HCT116 (cell line): ENCODE measurements at regions not wholly inside any gene's neighbourhood (a gene's known extent, or its start where the extent isn't known, plus 50 kb on each side); places are given as distances from the start of the nearest gene placed in this dataset.

Source experiments
- ATAC-seq: fragments of 200-7000 bp; cut with Tn5 transposase; 2 replicates; pipeline ENCODE4 v1.9.1; 2020; ENCODE audit warnings: mild to moderate bottlenecking, moderate library complexity
- BruUV-seq: library from RNA; stranded (reverse); fragments of 400-500 nt; replicated peaks from 2 replicates; lab custom pipeline; 2021; lab: Mats Ljungman, UMichigan
- CTCF ChIA-PET: fragments of 300-600 bp; sonication (Branson Sonifier 250); formaldehyde crosslinking; loops from one replicate; lab custom pipeline; 2021; ENCODE audit warnings: antibody characterized with exemption; lab: Charles Lee
- POLR2A ChIA-PET: fragments of 300-600, 350-600 bp; sonication (Branson Sonifier 250); formaldehyde crosslinking; loops from one replicate; lab custom pipeline; 2021; ENCODE audit warnings: antibody characterized with exemption; lab: Charles Lee
- RAD21 ChIA-PET, 2 experiments: fragments of 300-600 bp; sonication (Branson Sonifier 250); formaldehyde crosslinking; loops; one replicate each; lab custom pipeline; 2023; ENCODE audit warnings: low total read pairs in 2 of 2; ENCODE audit not compliant: uncharacterized antibody in 2 of 2, unreplicated experiment in 2 of 2, low non-redundant PET in 1 of 2; lab: Charles Lee
- DNase-seq: peaks from one replicate; pipeline ENCODE4 v3.0.0-alpha.2; 2010; ENCODE audit warnings: low read depth, low spot score
- H2AFZ ChIP-seq: fragments of 200-600 bp; shearing (Covaris generic), sonication (generic); 2 replicates; pipeline ENCODE4 v1.6.1; 2017; ENCODE audit warnings: low read depth, mixed run types, mixed read lengths, antibody characterized with exemption, low read length; ENCODE audit not compliant: poor library complexity, severe bottlenecking
- H3K27ac ChIP-seq: 2 replicates; pipeline ENCODE4 v1.5.1; 2012; ENCODE audit warnings: low read depth, low read length
- H3K27me3 ChIP-seq: fragments of 200-600 bp; sonication (generic); 2 replicates; pipeline ENCODE4 v1.6.1; 2016; ENCODE audit warnings: mixed run types, low read length, mixed read lengths; ENCODE audit not compliant: insufficient read depth
- H3K36me3 ChIP-seq, 2 experiments: fragments of 200-500 bp in 1 of 2; fragments of 200-600 bp in 1 of 2; sonication (Bioruptor generic) in 1 of 2; sonication (generic) in 1 of 2; 2 replicates each; pipeline versions ENCODE4 v1.5.1 to v1.6.1; 2014 to 2016; ENCODE audit warnings: low read length in 2 of 2, inconsistent platforms in 1 of 2, mixed read lengths in 1 of 2, mixed run types in 1 of 2; ENCODE audit not compliant: insufficient read depth in 2 of 2, control insufficient read depth in 1 of 2
- H3K4me1 ChIP-seq, 2 experiments: fragments of 200-600 bp in 1 of 2; sonication (generic) in 1 of 2; 2 replicates each; pipeline versions ENCODE4 v1.5.1 to v1.6.1; 2012 to 2017; ENCODE audit warnings: low read length in 2 of 2, inconsistent platforms in 1 of 2, mild to moderate bottlenecking in 1 of 2, mixed read lengths in 1 of 2, mixed run types in 1 of 2, moderate library complexity in 1 of 2; ENCODE audit not compliant: insufficient read depth in 2 of 2, control insufficient read depth in 1 of 2
- H3K4me2 ChIP-seq: fragments of 200-600 bp; sonication (generic); 2 replicates; pipeline ENCODE4 v1.6.1; 2017; ENCODE audit warnings: mixed run types, low read length, mixed read lengths
- H3K4me3 ChIP-seq, 2 experiments: fragments of 200-600 bp in 1 of 2; sonication (generic) in 1 of 2; replicated peaks in 1 of 2; 2 replicates each; pipeline ENCODE4 v1.5.1; 2011 to 2016; ENCODE audit warnings: low read length in 2 of 2, control low read depth in 1 of 2, low read depth in 1 of 2, mild to moderate bottlenecking in 1 of 2, mixed read lengths in 1 of 2, mixed run types in 1 of 2
- H3K79me2 ChIP-seq: fragments of 200-600 bp; sonication (generic); 2 replicates; pipeline ENCODE4 v1.6.1; 2017; ENCODE audit warnings: mild to moderate bottlenecking, mixed run types, low read length, moderate library complexity, mixed read lengths; ENCODE audit not compliant: insufficient read depth
- H3K9ac ChIP-seq: fragments of 200-600 bp; sonication (generic); 2 replicates; pipeline ENCODE4 v1.6.1; 2016; ENCODE audit warnings: low read length, mixed read lengths
- H3K9me2 ChIP-seq: fragments of 200-600 bp; sonication (generic), shearing (Covaris generic); 2 replicates; pipeline ENCODE4 v1.6.1; 2017; ENCODE audit warnings: mixed run types, mild to moderate bottlenecking, moderate library complexity; ENCODE audit not compliant: insufficient read depth
- H3K9me3 ChIP-seq, 2 experiments: fragments of 200-500 bp in 1 of 2; fragments of 200-600 bp in 1 of 2; sonication (Bioruptor generic) in 1 of 2; sonication (generic) in 1 of 2; 2 replicates each; pipeline ENCODE4 v1.6.1; 2014 to 2017; ENCODE audit warnings: low read length in 2 of 2, mixed read lengths in 2 of 2, inconsistent platforms in 1 of 2, low read depth in 1 of 2, mild to moderate bottlenecking in 1 of 2, mixed run types in 1 of 2, moderate library complexity in 1 of 2; ENCODE audit not compliant: control insufficient read depth in 1 of 2, insufficient read depth in 1 of 2
- H4K20me1 ChIP-seq: fragments of 200-600 bp; sonication (generic), shearing (Covaris generic); 2 replicates; pipeline ENCODE4 v1.6.1; 2017; ENCODE audit warnings: mixed run types, mild to moderate bottlenecking, moderate library complexity; ENCODE audit not compliant: insufficient read depth
- CBX3 ChIP-seq: IDR thresholded peaks from 2 replicates; pipeline ENCODE4 v1.6.1; 2012; ENCODE audit warnings: low read depth
- CEBPB ChIP-seq: IDR thresholded peaks from 2 replicates; pipeline ENCODE4 v1.6.1; 2012; ENCODE audit warnings: low read depth
- ELF1 ChIP-seq: IDR thresholded peaks from 2 replicates; pipeline ENCODE4 v1.6.1; 2012; ENCODE audit warnings: low read depth, borderline replicate concordance
- EZH2phosphoT487 ChIP-seq: fragments of 200-600 bp; IDR thresholded peaks from 2 replicates; pipeline ENCODE4 v1.6.1; 2018; ENCODE audit warnings: antibody characterized with exemption, borderline replicate concordance
- POLR2AphosphoS5 ChIP-seq: IDR thresholded peaks from 2 replicates; pipeline ENCODE4 v1.6.1; 2011; ENCODE audit warnings: mild to moderate bottlenecking, low read depth, low read length, moderate library complexity
- RAD21 ChIP-seq: IDR thresholded peaks from 2 replicates; pipeline ENCODE4 v1.6.1; 2012; ENCODE audit warnings: low read depth, mild to moderate bottlenecking
- YY1 ChIP-seq: IDR thresholded peaks from 2 replicates; pipeline ENCODE4 v1.6.1; 2011; ENCODE audit warnings: low read length, low read depth, moderate library complexity, mild to moderate bottlenecking; ENCODE audit not compliant: insufficient replicate concordance; ENCODE audit errors: extremely low read depth
- intact Hi-C: fragments of 100-400 bp; cut with micrococcal nuclease; formaldehyde crosslinking; loops from 2 replicates; pipeline ENCODE4 v1.10.0; 2022
- TF ChIP-seq, protein P1 (sequence below): IDR thresholded peaks from 2 replicates; pipeline ENCODE4 v1.6.1; 2011; ENCODE audit warnings: mild to moderate bottlenecking, low read length, moderate library complexity; ENCODE audit not compliant: insufficient replicate concordance; ENCODE audit errors: extremely low read depth

DNA sequence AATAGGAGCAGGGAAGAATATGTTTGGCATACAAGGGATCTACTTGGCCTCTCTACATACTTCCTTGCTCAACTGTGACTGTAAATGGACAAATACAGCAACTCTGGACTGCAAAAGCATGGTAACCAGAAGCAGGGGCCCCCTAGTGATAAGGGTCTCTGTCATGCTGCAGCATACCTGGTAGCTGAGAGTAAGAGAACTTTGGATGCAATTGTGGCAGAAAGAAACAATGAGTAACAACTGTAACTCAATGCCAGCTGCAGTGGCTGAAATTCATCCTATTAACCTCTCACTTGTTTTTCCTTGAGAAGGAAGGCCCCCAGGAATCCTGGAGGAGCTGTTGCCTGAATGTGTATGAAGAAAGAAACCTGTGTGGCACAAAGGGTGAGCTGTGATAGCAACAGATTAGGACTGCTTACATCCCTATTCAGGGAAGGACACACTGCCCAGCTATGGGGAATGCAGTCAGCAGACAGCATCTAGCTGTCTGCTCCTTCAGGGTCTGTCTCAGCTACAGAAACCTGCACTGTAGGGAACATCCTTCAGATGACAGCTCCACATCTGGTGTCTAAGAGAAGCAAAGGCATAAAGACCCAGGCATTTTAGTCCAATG, 468.1 kb upstream of the ACTBL2 start (continued):
- TF ChIP-seq, protein P1, sequence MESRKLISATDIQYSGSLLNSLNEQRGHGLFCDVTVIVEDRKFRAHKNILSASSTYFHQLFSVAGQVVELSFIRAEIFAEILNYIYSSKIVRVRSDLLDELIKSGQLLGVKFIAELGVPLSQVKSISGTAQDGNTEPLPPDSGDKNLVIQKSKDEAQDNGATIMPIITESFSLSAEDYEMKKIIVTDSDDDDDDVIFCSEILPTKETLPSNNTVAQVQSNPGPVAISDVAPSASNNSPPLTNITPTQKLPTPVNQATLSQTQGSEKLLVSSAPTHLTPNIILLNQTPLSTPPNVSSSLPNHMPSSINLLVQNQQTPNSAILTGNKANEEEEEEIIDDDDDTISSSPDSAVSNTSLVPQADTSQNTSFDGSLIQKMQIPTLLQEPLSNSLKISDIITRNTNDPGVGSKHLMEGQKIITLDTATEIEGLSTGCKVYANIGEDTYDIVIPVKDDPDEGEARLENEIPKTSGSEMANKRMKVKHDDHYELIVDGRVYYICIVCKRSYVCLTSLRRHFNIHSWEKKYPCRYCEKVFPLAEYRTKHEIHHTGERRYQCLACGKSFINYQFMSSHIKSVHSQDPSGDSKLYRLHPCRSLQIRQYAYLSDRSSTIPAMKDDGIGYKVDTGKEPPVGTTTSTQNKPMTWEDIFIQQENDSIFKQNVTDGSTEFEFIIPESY: no peak
- TF ChIP-seq RAD21 (no peak), ELF1 (no peak), YY1 (no peak), EZH2phosphoT487 (no peak), CBX3 (no peak), CEBPB (no peak)

DNA sequence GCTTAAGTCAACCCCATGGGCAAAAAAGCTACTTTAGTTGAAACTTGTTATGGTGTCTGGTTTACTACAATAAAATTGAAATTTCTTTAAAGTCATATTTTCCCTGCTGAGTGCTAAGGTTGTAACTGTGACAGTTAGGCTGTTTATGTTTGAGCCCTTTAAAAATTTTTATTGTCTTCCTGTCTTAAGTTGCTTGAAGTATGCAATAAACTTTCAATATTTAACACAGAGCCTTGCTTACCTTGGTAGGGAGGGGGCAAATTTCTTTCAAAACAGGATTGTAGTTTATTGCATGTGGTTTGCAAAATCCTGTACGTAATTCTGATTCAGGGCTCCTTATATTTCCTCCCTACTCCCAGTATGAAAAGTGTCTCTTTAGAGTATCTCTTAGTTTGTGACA, 465.5 kb upstream of the ACTBL2 start:
- H2AFZ ChIP-seq: peak overlapping the region; percentile 33
- no peaks in the 10 kb centered on the region for H3K9me2 ChIP-seq
- H3K9ac ChIP-seq: no peak overlapping the region
- H3K4me2 ChIP-seq: no peak overlapping the region
- no peaks in the 10 kb centered on the region for H3K9me3 ChIP-seq
- no peaks in the 10 kb centered on the region for H4K20me1 ChIP-seq
- H3K4me1 ChIP-seq: no peaks in the 10 kb centered on the region
- intact Hi-C loops: no loop called here
- TF ChIP-seq EZH2phosphoT487 (no peak), POLR2AphosphoS5 (no peak)
- no peaks in the 10 kb centered on the region for H3K79me2 ChIP-seq
- ChIA-PET POLR2A (no interaction called here), RAD21 (no interaction called here), CTCF (no interaction called here)
- H3K27me3 ChIP-seq: no peaks in the 10 kb centered on the region
- no peaks in the 10 kb centered on the region for H3K36me3 ChIP-seq
- H3K4me3 ChIP-seq: no peak overlapping the region
- ATAC-seq (no peak), DNase-seq (no peak)
- BruUV-seq: no TSS peak
- H3K27ac ChIP-seq: no peak overlapping the region
